Right lobe of liver (tissue), 6 donors: ENCODE measurements at regions not wholly inside any gene's neighbourhood (a gene's known extent, or its start where the extent isn't known, plus 50 kb on each side); places are given as distances from the start of the nearest gene placed in this dataset.
A peak's percentile ranks its signal among the peaks of the same experiment; 100 is the strongest.

Experiments
- ATAC-seq, 4 donors: fragments of 200-7000 bp; cut with Tn5 transposase; one replicate each; pipeline ENCODE4 v1.9.1; 2020; ENCODE audit warnings: mild to moderate bottlenecking in 4 of 4, moderate library complexity in 4 of 4
- DNase-seq, 3 donors: peaks; one replicate each; pipeline ENCODE4 v3.0.0-alpha.2; 2020
- H3K27ac ChIP-seq, 3 donors: fragments of 200-600 bp; one replicate each; pipeline ENCODE4 v1.8.0; 2022
- H3K27me3 ChIP-seq, 2 donors: fragments of 200-600 bp; one replicate each; pipeline ENCODE4 v1.8.0; 2022
- H3K36me3 ChIP-seq, 4 donors: fragments of 200-600 bp; sonication (generic) in 1 of 4; one replicate each; pipeline versions ENCODE4 v1.5.1 to v1.8.0; 2017 to 2022; ENCODE audit warnings: control low read depth in 1 of 4
- H3K4me1 ChIP-seq, 4 donors: fragments of 200-600 bp; sonication (generic) in 1 of 4; one replicate each; pipeline versions ENCODE4 v1.5.1 to v1.8.0; 2017 to 2022; ENCODE audit warnings: control low read depth in 1 of 4
- H3K4me3 ChIP-seq, 3 donors: fragments of 200-600 bp; one replicate each; pipeline ENCODE4 v1.8.0; 2022
- H3K9me3 ChIP-seq, 4 donors: fragments of 200-600 bp; sonication (generic) in 1 of 4; one replicate each; pipeline versions ENCODE4 v1.5.1 to v1.8.0; 2017 to 2022; ENCODE audit warnings: control low read depth in 1 of 4
- POLR2A ChIP-seq: fragments of 450-650 bp; IDR thresholded peaks from one replicate; pipeline ENCODE4 v1.6.1; 2017; ENCODE audit warnings: antibody characterized with exemption, mild to moderate bottlenecking
- WGBS: methylation state at CpG from one replicate; pipeline ENCODE4 v1.1.6; 2018; ENCODE audit warnings: low coverage, low lambda C conversion rate; ENCODE audit not compliant: insufficient coverage; ENCODE audit errors: missing lambda C conversion rate; 5-methylcytosine and 5-hydroxymethylcytosine counted together
- intact Hi-C, 2 donors: fragments of 100-400 bp; cut with DNase I; formaldehyde crosslinking; loops; one replicate each; pipeline versions ENCODE4 v1.11.2 to v1.14.1; 2022
- TF ChIP-seq, protein P1 (sequence below), 4 donors: fragments of 200-600 bp in 3 of 4; fragments of 450-650 bp in 1 of 4; IDR thresholded peaks; one replicate each; pipeline versions ENCODE4 v1.5.1 to v1.8.0; 2016 to 2022; ENCODE audit warnings: antibody characterized with exemption in 4 of 4, mild to moderate bottlenecking in 2 of 4
- donor health status: DM: no; HTN: yes; CAD: no.
- donor health status: DM: no; HTN: no; CAD: no.
- donor health status: DM: no; HTN: no; CAD: no.
- donor health status: DM: no; HTN: yes; CAD: no.
- donor health status: DM: no; HTN: yes; CAD: no.

DNA sequence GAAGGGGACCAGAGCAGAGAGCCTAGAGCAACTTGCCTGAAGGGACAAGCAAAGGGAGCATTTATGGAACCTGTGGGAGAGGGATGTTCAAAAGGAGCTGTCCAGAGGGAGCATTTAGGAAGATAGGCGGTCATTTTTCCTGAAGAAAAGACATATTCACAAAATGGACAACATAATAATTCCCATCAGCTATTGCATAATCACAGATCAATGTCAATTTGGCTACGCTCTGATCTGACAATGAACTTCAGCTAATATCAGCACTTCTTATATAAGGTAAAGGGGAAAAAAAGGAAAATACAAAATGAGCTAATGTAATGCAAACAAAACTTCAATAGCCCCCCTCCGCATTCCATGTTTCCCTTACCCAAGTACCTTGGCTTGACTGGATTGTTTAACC is 291.1 kb upstream of the CDH7 start:
- H3K27me3 ChIP-seq, result no peaks in the 10 kb centered on the region
- DNase-seq (no peak), ATAC-seq (no peak)
- no peaks in the 10 kb centered on the region for H3K9me3 ChIP-seq
- H3K36me3 ChIP-seq, result no peaks in the 10 kb centered on the region
- no peak overlapping the region for H3K4me3 ChIP-seq
- intact Hi-C loops, result no loop called here
- no peak overlapping the region for H3K27ac ChIP-seq
- no peak for TF ChIP-seq POLR2A
- TF ChIP-seq, protein P1, sequence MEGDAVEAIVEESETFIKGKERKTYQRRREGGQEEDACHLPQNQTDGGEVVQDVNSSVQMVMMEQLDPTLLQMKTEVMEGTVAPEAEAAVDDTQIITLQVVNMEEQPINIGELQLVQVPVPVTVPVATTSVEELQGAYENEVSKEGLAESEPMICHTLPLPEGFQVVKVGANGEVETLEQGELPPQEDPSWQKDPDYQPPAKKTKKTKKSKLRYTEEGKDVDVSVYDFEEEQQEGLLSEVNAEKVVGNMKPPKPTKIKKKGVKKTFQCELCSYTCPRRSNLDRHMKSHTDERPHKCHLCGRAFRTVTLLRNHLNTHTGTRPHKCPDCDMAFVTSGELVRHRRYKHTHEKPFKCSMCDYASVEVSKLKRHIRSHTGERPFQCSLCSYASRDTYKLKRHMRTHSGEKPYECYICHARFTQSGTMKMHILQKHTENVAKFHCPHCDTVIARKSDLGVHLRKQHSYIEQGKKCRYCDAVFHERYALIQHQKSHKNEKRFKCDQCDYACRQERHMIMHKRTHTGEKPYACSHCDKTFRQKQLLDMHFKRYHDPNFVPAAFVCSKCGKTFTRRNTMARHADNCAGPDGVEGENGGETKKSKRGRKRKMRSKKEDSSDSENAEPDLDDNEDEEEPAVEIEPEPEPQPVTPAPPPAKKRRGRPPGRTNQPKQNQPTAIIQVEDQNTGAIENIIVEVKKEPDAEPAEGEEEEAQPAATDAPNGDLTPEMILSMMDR (IDR thresholded peaks at IDR 0.05), result no peak
- H3K4me1 ChIP-seq, result no peaks in the 10 kb centered on the region
- 40% methylated on average over 3 of the region's 3 CpGs for WGBS

DNA sequence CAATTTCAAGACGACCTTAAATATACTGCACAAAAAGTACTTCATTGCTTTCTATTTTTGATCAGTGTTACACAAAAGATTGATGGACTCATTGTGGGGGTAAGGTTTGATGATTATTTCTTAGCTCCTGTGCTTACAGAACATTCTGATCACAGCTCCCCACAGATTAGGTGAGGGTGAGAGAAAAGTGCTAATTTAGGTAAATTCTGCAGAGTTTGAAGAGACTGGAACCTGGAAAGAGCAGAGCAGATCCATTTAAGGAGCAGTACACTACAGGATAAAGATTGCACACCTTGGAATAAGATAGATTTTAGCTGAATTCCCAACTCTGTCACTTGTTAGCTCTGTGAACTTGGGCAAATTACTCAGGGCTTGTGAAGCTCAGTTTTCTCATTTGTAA is 291.9 kb upstream of the CDH7 start:
- Histone ChIP-seq H3K4me1 (no peaks in the 10 kb centered on the region), H3K36me3 (no peaks in the 10 kb centered on the region), H3K27ac (no peak overlapping the region), H3K27me3 (no peaks in the 10 kb centered on the region), H3K4me3 (no peak overlapping the region), H3K9me3 (no peaks in the 10 kb centered on the region)
- ATAC-seq (no peak), DNase-seq (no peak)
- 0% methylated on average over 1 of the region's 1 CpG for WGBS
- intact Hi-C loops, result no loop called here
- TF ChIP-seq POLR2A, result no peak
- TF ChIP-seq, protein P1 (IDR thresholded peaks at IDR 0.05), result no peak

DNA sequence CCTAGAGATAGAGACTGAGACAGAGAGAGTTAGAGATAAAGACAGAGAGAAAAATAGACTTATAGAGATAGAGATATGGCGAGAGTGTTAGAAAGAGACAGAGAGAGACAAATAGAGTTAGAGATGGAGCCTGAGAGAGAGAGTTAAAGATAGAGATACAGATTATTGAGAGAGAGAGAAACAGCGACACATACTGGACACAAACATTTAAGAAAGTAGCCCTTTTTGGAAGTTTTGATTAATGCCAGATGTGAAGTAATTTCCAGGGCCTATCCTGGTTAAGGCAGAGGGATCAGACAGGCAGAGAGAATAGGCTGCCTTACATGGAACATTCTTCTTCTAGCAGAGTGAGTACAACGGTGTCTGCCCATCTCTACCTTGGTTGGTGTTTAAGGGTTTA is 311.6 kb upstream of the CDH7 start:
- Histone ChIP-seq H3K4me3 (no peak overlapping the region), H3K36me3 (no peaks in the 10 kb centered on the region), H3K4me1 (no peaks in the 10 kb centered on the region), H3K9me3 (no peaks in the 10 kb centered on the region), H3K27ac (no peak overlapping the region), H3K27me3 (no peaks in the 10 kb centered on the region)
- no peak for TF ChIP-seq POLR2A
- TF ChIP-seq, protein P1 (IDR thresholded peaks at IDR 0.05), result peak in 1 of 4 donors; percentile 8
- DNase-seq, result no peak
- ATAC-seq, result no peak
- intact Hi-C loops, result no loop called here
- WGBS, result 17% methylated on average over 3 of the region's 3 CpGs

DNA sequence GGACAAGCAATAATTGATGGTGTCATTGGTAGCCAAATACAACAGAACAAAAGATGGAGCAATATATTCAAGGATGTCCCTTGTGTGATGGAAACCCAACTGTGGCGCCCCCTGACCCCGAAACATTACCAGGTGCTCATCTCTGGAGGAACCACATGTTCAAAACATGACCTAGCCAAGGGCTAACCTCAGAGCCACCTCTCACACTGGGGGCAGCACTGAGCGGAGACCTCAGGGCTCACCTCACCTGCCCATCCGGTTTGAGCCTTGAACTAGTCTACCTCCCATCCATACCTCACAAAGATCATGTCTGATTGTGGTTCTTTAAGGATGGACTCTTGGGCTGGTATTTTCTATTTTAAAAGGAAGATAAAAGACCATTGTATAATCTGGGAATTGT is 314.4 kb upstream of the CDH7 start:
- H3K36me3 ChIP-seq, result no peaks in the 10 kb centered on the region
- no peaks in the 10 kb centered on the region for H3K4me1 ChIP-seq
- TF ChIP-seq, protein P1 (IDR thresholded peaks at IDR 0.05), result no peak
- TF ChIP-seq POLR2A, result no peak
- no peak overlapping the region for H3K27ac ChIP-seq
- H3K27me3 ChIP-seq, result no peaks in the 10 kb centered on the region
- intact Hi-C loops, result no loop called here
- 77% methylated on average over 3 of the region's 4 CpGs for WGBS
- H3K4me3 ChIP-seq, result no peak overlapping the region
- DNase-seq (no peak), ATAC-seq (no peak)
- H3K9me3 ChIP-seq, result no peaks in the 10 kb centered on the region

DNA sequence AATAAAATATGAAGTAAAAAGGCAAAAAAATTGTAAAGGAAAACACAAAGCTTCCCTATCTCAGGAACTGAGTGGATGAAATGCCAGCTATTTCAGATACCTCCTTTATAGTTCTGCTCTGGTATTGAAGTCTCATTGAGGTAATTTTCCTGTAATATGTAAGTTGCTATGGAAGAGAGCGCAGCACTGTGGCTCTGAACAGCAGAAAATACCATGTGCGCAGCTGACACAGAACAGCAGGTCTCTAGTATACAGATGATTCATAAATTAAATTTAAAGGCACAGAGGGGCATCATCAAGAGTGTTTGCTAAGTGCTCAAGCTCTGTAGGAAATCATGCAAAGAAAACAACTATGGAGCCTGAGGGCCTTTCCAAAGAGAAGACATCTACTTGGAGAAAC is 315.3 kb upstream of the CDH7 start:
- DNase-seq, result no peak
- intact Hi-C loops, result no loop called here

More for the DNA sequence above, 315.3 kb upstream of the CDH7 start:
- 62% methylated on average over 2 of the region's 2 CpGs for WGBS
- H3K4me1 ChIP-seq, result no peaks in the 10 kb centered on the region
- ATAC-seq, result no peak
- no peaks in the 10 kb centered on the region for H3K27me3 ChIP-seq
- no peak overlapping the region for H3K27ac ChIP-seq
- no peak for TF ChIP-seq POLR2A
- TF ChIP-seq, protein P1 (IDR thresholded peaks at IDR 0.05), result no peak
- H3K4me3 ChIP-seq, result no peak overlapping the region
- H3K9me3 ChIP-seq, result no peaks in the 10 kb centered on the region
- no peaks in the 10 kb centered on the region for H3K36me3 ChIP-seq
